Middle frontal gyrus (tissue), 1 donor: ENCODE measurements at regions not wholly inside any gene's neighbourhood (a gene's known extent, or its start where the extent isn't known, plus 50 kb on each side); places are given as distances from the start of the nearest gene placed in this dataset.

Source experiments
- DNase-seq: peaks from one replicate; pipeline ENCODE4 v3.0.0-alpha.2; 2015; ENCODE audit warnings: low spot score; ENCODE audit errors: extremely low spot score

GRCh38 chr1:232477728-232478127 lies 152.2 kb downstream of the SIPA1L2 start:
- no peak for DNase-seq

- no peak for DNase-seq
These were observed 153.4 kb downstream of the SIPA1L2 start for GRCh38 chr1:232476538-232476950.

DNA sequence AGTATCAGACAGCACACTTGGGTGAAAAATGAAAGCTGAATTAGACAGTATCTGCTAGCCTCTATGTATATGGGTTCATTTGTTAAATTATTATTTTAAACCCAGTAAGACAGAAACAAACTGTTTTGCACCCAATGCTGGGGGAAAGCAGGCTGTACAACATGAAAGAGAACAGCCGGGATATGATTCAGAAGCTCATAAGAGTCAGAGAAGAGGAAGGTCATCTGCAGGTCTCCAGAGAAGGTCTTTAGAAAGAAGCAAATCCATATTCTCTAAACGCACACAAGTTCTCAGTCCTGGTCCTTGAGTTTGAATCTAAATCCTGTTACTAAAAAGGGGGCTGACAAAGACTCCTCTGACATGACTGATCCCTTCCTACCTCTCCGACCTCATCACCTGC lies 155.1 kb downstream of the SIPA1L2 start:
- no peak for DNase-seq

DNA sequence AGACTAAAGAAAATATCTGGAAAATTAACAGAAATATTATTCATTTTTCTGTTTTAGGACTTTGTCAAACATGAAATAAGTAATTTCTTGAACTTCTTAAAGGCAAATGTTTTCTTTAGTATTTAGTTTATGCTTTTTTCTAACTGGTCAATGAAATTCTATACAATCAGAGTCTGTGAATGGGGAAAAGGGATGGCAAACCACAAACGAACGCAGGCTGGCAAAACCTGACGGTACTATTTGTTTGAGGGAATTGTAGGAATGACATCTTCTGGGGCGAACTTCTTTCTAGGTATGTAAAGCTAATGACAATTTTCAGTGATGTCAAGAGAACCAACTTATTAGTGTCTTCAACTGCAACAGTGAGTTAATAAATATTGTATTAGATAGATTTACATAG lies 156.0 kb downstream of the SIPA1L2 start:
- no peak for DNase-seq

- no peak for DNase-seq
These were observed 156.6 kb downstream of the SIPA1L2 start for GRCh38 chr1:232473324-232473723.

DNA sequence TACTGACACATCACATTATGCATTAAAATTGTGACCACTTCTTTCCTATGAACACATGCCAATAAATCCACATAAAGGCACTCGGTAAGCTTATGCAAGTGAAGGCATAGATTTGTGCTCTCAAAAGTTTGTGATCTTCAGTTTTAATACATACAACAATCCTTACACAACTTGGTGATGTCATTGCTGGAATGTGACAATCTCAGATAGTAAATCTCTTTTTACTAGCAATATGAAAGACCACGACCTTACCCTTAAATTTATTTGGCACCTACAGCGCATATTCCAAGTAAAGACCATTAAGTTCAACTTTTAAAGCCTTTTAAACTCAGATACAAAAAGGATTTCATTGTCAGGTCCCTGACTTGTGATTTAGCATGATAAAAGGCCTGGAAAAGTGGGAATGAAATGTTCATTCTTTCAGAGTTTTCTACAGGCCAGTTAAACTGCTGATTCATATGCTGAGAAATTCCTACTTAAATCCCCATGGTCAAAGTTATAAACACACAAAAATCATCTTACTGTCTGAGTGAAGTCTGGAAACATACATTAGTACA lies 157.4 kb downstream of the SIPA1L2 start:
- DNase-seq, result no peak

- DNase-seq, result no peak
These were observed 158.7 kb downstream of the SIPA1L2 start for GRCh38 chr1:232471250-232471649.

GRCh38 chr1:232470711-232471110 lies 159.2 kb downstream of the SIPA1L2 start:
- no peak for DNase-seq

GRCh38 chr1:232468249-232468648 lies 161.7 kb downstream of the SIPA1L2 start:
- no peak for DNase-seq

GRCh38 chr1:232467073-232467760 lies 162.7 kb downstream of the SIPA1L2 start:
- no peak for DNase-seq

- DNase-seq, result no peak
These were observed 165.6 kb downstream of the SIPA1L2 start for GRCh38 chr1:232464325-232464724.

DNA sequence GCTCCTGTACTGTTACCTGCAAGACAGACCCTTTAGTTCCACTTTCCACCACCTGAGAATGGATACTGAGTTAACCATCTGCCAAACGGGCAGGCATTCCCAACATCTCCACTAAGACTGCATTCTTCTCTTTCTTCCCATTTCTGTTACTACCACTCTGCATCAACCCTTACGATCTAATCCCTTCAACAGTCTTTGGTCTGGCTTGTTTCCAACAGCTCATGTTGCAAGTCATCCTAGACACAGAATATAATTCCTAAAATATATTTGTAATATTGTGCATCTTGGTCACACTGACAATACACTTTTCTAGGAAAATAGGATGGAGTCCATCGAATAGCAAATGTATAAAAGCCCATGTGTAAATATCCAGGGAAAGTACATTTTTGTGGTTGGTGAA lies 166.7 kb downstream of the SIPA1L2 start:
- no peak for DNase-seq

DNA sequence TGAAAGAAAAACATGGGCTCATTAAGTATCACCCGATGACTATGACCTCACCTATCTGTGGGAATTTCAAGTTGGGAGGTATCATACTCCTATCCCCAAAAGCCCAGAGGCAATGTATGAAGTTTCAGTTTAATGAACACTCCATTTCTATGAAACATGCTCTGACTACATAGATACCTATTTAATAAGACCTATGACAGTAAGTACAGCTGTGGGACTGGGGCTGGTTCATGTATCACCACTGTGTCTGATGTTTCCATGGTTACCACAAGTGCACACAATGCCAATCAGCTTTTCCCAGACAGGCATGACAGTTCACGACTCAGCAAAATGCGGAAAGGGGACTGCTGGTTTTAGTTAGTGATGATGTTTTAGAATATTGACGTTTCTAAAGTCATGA lies 167.7 kb downstream of the SIPA1L2 start:
- DNase-seq, result no peak

GRCh38 chr1:232459826-232460225 lies 170.1 kb downstream of the SIPA1L2 start:
- no peak for DNase-seq

DNA sequence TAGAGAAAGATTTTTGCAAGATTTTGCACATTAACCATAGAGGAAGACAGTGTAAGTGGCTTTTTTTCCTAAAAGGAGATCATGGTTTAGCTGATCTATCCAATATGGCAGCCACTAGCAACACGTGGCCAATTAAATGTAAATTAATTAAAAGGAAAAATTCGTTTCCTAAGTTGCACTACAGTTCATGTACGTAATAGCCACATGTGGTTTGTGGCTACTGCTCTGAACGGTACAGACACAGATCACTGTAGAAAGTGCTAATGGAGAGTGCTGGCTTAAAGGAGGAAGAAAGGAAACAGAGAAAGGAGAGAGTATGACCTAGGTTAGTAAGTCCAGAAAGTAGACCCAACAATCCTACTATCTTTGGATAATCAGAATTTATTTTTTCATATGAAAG lies 170.8 kb downstream of the SIPA1L2 start:
- DNase-seq, result no peak

GRCh38 chr1:232457595-232457994 lies 172.3 kb downstream of the SIPA1L2 start:
- DNase-seq, result no peak

DNA sequence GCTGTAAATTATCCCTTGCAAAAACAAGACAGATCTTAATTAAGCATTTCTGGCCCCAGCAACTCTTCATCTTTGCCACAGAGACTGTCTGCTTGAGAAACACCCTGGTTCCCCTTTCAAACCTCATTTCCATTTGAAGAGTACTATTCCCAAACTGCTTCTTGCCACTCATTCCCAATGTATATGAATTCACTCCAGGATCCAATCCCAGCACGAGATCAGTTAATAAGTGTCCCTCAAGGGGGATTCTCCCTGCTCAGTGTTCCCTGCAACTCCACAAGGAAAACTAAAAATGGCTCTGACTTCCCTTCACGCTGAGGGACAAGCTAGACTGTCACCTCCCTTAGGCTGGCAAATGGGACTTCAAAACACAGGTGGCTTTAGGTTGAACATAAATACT lies 173.2 kb downstream of the SIPA1L2 start:
- no peak for DNase-seq

- no peak for DNase-seq
These were observed 175.6 kb downstream of the SIPA1L2 start for GRCh38 chr1:232454227-232454886.

DNA sequence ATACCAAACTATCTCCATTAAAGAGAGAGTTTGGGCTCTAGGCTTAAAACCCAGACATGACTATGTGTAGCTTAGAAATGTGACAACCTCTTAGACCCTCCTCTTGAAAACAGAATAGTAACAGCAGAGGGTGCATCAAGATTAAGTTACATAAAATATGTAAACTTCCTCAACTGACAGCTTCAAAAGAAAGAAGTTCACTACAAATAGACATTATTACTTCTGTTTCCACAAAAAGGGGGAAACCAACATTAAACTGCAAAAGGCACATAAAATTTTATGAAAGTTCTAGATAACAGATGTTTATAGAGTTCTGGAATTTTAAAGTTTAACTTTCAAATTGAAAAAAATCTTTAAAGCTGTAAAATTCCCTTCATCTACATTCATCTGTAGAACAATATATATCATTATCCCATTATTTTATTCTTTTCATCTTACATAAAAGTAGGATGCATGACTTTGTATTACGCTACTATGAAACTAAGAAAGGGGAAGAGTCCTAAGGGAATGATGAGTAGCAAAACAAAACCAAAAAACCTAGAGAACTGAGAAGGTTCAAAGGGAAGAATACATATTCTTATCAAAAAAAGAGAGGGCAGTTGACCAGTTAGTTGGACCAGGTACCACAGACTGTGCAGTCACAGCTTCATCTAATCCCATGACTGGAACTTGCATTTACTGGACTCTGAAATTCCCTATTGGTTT lies 177.0 kb downstream of the SIPA1L2 start:
- no peak for DNase-seq

GRCh38 chr1:232452117-232452516 lies 177.8 kb downstream of the SIPA1L2 start:
- DNase-seq, result no peak

DNA sequence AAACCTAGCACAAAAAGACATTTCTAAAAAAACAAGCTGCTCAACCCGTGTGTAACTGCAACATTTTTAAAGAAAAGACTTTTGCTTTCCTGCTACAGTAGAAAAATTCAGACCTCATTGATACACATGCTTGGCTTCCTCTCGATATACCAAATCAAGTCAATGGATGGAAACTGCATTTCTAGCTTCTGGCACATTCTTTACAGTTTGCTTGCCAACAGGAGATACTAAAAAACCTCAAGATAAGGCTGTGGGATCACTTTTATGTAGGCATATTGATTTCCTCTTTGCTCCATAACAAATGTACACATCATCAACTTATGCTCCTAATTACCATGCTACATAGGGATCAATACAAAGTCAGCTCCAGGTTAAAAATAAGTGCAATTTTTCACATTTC lies 178.4 kb downstream of the SIPA1L2 start:
- DNase-seq, result no peak

- no peak for DNase-seq
These were observed 179.3 kb downstream of the SIPA1L2 start for GRCh38 chr1:232450615-232451014.
